Mammary epithelial cell (primary cell): ENCODE measurements at regions not wholly inside any gene's neighbourhood (a gene's known extent, or its start where the extent isn't known, plus 50 kb on each side); places are given as distances from the start of the nearest gene placed in this dataset.

Experiments
- CTCF ChIP-seq, 2 donors: IDR thresholded peaks in 1 of 2; conservative IDR thresholded peaks in 1 of 2; 2 replicates each; pipeline ENCODE4 v1.5.1; 2011 to 2012; ENCODE audit warnings: inconsistent platforms in 2 of 2, low read length in 2 of 2, mild to moderate bottlenecking in 2 of 2, control low read depth in 1 of 2, low read depth in 1 of 2; ENCODE audit not compliant: insufficient read depth in 1 of 2; ENCODE audit errors: extremely low read depth in 1 of 2
- EZH2 ChIP-seq: IDR thresholded peaks from 2 replicates; pipeline ENCODE4 v1.6.1; 2012; ENCODE audit warnings: low read length, inconsistent platforms, borderline replicate concordance

- no peak for TF ChIP-seq CTCF (conservative IDR thresholded peaks at IDR 0.05 in 1 of 2, IDR thresholded peaks at IDR 0.05 in 1 of 2; ENCODE audit: extremely low read depth in 1 of 2, insufficient read depth in 1 of 2, low read depth in 1 of 2, low read length in 2 of 2)
- TF ChIP-seq EZH2 = no peak
These were observed 79.3 kb downstream of the ADAMTS15 start for GRCh38 chr11:130527636-130528297.
